Hematopoietic multipotent progenitor cell treated with erythropoietin and hydrocortisone succinate and interleukin-3 and kit ligand, for 8 days (in vitro differentiated cells): ENCODE measurements at regions not wholly inside any gene's neighbourhood (a gene's known extent, or its start where the extent isn't known, plus 50 kb on each side); places are given as distances from the start of the nearest gene placed in this dataset.
"Not testable (repeated sequence)": the region's sequence is repeated elsewhere in the genome, so short reads cannot be mapped to it uniquely, and the experiment has no call there.

ENCODE experiments used
- DNase-seq: peaks from one replicate; pipeline ENCODE4 v3.0.0-alpha.2; 2015

DNA sequence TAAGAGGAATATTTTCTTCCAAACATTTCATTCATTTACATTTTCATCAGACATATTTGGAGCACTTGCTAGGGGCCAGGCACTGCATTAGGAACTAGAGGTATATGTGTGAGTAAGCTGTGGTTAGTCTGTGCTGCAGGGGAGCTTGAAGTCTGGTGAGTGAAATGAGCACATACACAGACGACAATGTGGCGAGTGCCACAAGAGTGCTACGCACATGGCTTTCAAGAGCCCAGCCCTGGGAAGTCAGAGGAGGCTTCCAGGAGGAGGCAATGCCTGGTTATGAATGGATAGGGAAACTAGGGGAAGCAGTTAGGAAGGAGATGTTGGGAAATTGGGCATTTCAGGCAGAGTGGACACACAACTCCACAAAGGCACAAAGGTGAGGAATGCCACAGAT is 171.8 kb downstream of the IER5 start:
- DNase-seq = no peak

DNA sequence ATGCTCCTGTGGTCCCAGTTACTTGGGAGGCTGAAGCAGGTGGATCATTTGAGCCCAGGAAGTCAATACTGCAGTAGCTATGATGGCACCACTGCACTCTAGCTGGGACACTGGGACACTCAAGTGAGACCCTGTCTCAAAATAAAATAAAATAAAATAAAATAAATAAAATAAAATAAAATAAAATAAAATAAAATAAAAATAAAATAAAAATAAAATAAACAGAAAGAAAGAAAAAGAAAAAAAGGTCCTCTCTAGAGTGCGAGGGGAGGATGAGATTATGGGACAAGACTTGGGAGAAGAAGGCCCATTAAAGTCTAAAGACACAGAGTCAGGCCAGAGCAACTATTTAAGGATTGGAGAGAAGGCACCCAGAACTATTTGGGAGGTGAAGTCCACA is 172.5 kb downstream of the IER5 start:
- DNase-seq = no peak

DNA sequence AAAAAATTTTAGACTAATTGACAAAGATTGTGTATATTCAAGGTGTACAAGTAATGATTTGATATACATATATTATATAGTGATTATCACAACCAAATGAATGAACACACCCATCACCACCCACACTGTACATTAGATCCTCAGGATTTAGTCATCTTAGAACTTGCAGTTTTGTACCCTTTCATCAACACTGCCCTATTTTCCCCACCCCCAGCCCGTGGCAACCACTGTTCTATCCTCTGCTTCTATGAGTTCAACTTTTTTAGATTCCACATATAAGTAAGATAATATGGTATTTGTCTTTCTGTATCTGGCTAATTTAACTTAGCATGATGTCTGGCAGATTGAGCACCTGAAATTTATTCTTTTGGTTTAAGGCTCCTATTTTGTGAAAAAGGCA is 173.6 kb downstream of the IER5 start:
- DNase-seq = no peak

DNA sequence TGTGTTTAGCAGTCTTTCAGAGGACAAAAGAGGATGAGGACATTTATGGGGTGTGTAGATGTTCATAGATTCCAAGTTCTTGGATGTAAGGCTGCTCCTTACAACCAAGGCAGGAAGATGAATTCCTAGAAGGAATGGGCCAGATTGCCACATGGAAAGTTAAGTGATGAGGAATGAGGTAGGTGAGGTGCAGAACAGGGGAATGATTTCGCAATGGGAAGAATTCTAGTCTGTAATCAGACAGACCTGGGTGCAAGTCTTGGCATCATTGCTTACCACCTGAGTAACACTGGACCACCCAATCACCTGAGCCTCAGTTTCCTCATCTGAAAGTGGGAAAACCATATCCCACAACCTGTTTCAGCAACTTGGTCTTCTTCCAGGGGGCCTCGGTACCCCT is 174.9 kb downstream of the IER5 start:
- DNase-seq = no peak

DNA sequence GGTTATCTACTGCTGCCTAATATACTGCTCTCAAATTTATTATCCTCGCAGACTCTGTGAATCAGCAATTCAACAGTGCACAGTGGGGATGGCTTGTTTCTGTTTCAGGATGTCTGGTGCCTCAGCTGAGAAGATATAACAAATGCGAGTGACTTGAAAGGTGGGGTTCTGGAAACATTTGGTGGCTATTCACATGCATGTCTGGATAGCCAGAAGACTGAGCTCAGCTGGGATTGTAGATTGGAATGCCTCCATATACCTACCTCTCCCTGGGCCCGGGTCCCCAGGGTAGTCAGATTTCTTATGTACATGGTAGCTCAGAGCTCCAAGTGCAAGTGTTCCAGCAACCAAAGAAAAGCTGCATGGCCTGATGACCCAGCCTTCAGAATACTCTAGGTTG is 176.3 kb downstream of the IER5 start:
- DNase-seq = no peak

DNA sequence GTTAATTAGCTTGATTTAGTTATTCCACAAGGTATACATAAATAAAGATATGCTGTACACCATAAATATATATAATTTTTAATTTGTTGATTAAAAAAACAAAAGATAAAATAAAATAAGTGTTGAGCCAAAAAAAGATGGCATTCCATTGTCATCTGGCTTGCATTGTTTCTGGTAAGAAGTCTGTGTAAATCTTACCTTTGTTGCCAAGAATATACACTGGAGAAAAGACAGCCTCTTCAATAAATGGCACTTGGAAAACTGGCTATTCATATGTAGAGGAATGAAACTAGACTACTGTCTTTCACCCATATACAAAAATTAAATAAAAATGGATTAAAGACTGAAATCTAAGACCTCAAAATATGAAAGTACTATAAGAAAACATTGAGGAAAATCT is 196.5 kb downstream of the IER5 start:
- no peak for DNase-seq

DNA sequence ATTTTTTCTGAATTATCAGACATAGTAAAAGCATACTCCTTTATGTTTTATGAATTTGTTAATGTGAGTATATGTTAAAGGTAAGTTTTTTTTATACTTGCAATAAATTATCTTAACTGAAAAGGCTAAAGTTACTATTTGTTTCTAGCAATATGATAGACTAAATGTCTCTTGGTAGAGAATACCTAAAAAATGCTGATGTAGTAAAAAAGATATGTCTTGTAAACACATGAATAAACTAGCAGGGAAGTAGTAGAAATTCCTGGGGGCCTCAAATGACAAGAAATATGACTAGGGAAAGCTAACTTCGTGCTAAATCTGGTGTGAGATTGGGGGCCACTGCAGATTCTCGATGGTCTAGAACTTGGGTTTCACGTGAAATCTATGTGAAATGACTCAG is 188.1 kb upstream of the CACNA1E start:
- DNase-seq = no peak

DNA sequence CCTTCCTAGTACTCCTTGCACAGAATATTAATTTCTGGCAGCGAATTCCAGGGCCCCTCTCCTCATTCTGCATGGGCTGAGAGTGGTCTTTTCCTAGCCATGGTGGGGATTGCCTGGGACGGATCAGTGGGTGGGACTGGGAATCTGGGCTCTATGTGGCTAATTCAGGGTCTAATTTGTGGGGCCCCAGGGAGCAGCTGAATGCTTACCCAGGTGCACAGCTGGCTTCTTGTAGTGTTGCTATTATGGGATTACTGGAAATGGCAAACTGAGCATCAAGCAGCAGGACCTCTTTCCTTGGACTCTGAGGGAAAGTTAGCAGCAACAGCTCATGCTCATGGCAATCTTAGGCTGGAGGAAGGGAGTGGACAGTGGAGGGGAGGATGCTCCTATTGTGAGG is 187.1 kb upstream of the CACNA1E start:
- DNase-seq = no peak

DNA sequence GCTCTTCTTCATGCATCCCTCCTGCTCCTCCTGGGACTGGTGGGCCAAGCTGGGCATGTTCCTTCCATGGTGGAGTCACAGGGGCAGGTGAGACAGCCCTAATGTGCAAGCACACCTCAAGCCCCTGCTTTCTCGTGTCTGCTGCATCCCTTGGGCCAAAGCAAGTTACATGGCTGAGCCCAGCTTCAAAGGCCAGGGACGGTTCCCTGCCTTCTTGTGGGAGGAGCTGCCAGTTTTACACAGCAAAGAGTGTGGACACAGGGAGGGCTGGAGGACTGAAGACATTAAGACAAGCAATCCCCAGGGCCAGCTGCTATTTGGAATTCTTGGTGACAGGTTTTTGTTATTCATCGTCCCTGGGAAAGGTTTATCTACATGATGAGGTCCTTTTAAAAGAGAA is 175.2 kb upstream of the CACNA1E start:
- no peak for DNase-seq

DNA sequence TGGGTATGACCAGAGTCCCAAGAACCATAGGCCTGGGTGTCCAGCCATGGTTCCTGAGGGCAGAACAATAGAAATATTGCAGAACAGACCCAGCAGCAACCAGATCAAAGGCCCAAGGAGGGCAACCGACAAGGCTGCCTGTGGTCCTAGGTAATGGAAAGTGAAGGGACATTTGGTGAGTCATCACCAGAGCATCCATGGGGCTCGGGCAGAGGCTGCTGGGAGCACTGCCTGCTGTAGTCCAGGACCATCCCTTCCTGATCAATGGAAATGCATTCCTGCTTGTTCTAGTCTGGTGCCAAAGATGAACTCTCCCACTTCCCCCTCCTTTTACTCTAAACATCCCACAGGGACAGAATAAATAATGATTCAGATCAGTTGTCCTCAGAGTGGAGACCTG is 172.8 kb upstream of the CACNA1E start:
- no peak for DNase-seq

DNA sequence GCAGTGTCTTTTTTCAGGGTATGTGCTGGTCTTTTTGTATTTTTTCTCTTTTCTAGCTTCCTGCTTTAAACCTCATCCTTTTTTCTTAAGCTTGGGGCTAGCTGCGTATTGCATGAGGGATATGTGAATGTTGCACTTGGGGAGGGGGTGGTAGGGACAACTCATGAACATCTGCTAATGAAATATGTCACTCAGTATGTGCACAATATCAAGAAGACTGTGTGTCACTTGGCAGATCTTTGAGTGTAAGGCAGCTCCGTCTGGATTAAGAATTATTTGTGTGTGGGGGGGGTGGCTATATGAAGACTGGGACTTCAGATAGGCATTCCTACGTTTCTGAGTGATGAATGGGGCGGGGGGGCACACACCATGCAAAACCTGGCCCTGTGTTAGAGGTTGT is 170.4 kb upstream of the CACNA1E start:
- no peak for DNase-seq

DNA sequence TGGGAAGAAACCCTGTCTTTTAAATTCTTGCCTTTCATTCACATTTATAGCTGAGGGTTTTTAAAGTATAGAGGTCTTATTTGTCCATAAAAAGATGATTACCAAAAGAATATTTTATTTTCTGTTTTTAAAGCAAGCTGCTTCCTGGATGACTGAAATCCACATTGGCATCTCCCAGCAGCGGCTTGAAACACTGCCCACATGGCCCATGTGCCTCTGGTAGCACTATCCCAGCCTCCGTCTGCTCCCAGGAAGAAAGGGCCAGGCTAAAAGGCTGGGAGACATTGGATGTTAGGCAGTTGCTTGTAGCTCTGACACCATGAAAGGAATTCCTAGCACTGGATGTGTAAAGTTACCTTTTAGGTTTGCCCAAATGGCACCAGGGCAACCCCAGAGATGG is 169.9 kb upstream of the CACNA1E start:
- DNase-seq = no peak

DNA sequence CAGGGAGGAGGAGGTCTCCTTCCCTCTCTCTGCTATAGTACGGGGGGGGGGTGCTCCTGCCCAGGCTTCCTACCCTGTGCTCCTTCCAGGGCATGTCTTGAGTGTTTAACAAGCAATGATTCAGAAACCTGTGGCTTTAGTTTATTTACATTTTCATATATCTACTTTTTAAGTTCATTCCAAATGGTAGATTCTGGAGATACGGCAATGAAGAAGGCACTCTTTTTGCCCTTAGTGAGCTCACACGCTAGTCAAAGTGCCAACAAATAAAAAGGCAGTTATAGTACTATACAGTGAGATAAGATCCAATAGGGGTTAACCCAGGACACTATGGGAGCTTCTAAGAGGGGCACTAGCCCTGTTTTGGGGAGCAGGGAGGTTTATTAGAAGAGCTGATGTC is 169.3 kb upstream of the CACNA1E start:
- DNase-seq = no peak

DNA sequence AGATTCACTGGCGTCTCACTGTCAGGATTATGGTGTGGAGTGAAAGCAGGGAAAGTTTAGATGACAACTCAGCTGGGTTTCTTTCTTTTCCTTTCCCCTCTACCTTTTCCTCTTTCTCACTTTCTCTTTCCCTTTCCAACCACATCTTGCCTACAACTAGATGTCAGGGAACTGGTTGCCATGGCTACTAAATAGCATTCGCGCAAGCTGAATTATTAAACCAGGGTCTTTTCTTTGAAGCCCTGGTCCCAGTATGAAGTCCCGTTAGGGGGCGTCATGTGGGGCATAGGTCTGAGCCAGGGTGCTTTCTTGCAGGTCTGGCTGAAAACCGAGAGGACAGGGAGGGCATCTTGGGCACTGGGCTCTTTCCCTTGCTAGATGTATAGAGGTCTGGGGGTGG is 168.4 kb upstream of the CACNA1E start:
- DNase-seq = no peak

DNA sequence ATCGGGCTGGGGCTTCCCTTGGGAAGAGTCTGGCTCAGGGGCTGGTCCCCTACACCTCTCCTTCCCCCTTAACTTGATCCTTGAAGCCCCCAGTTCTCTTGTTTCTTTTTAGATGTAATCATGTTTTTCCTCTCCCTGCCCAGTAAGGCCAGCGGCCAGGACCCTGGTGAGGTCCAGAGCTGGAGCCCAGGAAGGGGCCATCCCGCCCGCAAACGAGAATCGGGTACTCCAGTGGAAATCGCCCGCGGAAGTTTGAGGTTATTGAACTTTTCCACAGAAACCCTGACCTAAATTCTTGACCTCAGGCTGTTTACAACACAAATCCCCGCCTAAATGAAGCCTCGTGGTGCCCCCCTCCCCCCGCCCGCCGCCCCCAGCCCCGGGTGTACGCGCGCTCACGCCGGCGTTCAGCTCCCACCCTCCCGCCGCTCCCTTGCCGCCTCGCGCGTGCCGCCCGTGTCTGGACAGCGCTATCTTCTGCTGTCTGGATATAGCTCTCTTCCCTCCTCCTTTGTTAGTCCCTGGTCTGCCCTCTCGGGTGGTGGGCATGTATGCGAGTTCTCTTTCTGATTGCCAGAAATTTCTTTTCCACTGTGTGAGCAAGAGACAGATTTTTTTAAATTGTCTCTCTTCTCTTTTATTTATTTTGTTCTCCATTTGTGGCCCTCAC is 165.9 kb upstream of the CACNA1E start:
- no peak for DNase-seq

DNA sequence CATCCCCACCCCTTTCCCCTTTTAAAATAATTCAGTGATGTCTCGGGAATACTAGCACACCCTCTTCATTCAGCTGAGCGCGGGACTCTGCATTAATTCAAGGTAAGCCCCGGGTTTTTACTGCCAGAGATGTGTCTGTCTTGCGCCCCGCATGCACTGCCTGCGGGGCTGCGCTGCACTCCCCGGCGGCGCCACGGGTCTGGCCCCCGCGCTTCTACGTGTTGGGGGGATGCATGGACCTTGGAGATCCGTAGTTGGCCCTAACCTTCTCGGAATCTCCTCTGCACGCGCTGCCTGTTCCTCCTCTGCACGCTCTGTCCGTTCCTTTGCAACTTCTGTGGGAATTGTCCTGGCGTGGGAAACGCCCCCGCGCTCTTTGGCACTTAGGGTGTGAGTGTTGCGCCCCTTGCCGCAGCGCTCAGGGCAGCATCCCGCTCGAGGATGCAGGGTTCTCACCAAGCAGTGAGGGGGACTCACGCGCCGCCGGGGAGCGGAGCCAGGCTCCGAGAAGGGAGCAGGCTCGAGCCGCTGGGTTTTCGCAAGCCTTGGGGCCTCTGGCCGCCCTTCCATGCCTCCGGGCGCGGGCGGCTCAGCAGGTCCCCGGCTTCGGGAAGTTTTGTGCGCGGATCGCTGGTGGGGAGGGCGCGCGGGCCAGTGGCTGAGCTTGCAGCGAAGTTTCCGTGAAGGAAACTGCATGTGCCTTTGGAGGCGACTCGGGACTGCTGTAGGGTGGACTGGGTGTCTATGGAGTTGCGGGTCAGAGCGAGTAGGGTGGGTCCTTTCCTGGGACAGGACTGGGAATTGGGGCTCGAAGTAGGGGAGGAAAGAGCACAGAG is 165.1 kb upstream of the CACNA1E start:
- DNase-seq = no peak

DNA sequence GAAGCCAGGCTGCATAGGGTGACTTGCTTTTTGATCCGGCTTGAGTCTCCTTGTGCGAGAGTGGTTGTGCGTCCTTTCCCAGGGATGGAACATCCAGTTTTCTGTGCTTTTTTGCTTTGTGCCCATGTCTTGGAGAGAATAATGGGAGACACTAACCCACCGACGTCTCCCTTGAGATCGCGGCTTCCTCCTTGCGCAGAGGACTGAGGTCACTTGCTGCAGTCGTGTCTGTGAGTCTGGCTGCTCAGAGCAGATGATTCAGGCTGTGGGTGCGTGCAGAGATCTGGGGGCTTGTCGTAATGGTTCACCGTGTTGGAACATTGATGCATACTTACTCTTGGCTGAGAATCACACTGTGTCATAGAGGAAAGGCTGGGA is 164.5 kb upstream of the CACNA1E start:
- DNase-seq = no peak

DNA sequence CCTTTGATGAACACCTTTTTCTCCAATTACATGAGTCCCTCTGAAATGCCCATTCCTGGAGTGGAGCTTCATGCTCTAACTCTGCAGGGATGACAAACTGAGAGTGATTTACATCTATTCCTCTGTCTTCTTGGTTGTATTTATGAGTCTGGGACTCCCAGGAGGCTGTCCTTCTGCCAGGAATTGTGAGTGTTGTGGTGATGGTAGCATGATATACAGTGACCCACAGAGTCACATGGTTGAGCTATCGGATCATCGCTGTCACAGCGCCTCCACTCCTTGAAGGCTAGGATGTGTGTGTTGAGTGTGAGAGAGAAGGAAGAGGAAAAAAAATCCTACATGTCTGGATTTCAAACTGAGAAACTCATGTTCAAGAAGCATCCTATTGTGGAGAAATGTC is 163.4 kb upstream of the CACNA1E start:
- DNase-seq = no peak

DNA sequence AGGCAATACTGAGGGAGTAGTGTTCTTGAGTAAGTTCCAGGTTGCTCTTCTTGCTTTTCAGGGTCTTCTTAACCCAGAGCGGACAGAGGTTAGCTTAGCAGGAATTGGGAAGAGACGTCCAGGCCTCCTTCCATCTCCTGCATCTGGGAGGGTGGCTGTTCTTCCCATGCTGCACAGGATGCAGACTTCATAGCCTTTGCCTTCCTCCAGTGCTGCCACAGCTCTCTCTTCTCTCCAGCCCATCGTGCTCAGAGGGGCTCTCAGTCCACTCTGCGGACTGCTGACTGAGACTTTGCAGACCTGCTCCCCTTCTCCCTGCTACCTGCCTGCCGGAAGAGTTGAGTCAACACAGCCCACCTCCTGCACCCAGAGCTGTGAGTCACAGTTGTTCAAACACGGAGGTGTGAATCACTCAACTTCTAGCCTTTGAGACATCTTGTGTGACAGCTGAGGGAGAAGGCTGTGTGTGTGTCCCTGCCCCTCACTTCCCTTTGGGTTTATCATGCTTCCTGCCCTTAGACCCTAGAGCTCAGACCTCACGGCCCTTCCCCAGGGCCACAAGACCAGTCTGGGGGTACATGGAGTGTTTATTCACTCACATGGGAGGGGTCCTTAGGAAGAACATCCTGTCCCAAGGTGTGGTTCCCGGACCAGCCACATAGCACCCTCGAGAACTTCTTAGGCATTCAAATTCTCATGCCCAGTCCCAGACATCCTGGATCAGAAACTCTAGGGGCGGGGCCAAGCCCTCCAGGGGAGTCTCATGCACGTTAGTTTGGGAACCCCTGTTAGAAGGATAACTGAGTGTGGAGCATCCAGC is 158.3 kb upstream of the CACNA1E start:
- DNase-seq = no peak

DNA sequence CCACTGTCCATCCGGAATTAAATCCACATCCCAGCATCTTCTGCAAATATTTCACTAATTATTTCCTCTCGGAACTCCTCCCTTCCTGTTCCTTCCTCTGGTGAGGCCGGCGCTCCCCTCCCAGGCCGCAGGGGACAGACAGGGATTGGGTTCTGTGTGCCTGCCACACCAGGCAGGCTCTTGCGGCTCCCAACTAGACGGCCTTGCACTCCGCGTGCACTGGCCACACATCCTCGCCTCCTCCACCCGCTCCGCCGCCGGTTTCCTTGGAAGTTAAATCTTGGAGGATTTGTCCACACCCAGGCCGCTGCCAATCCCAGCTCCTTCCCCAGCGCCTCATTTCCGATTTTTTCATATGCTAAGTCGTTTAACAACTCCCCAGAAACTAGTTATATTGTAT is 157.6 kb upstream of the CACNA1E start:
- not testable (repeated sequence) for DNase-seq

DNA sequence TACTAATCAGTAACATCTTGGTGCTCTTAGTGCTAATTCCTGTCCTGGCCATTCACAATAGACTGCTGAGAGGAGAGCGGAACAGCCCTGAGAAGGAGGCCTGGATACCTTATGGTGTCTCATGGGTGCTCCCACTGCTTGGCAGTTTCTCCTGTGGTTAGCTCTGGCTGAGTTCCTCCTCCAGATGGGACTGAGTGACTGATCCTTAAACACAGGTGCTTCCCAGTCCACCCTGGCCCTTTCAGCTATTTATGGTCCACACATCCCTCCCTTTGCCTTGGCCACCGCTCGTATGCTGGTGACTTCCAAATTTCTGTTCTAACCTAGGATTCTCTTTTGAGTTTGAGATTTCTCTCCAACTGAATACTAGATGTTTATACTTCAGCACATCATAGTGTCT is 157.0 kb upstream of the CACNA1E start:
- no peak for DNase-seq

DNA sequence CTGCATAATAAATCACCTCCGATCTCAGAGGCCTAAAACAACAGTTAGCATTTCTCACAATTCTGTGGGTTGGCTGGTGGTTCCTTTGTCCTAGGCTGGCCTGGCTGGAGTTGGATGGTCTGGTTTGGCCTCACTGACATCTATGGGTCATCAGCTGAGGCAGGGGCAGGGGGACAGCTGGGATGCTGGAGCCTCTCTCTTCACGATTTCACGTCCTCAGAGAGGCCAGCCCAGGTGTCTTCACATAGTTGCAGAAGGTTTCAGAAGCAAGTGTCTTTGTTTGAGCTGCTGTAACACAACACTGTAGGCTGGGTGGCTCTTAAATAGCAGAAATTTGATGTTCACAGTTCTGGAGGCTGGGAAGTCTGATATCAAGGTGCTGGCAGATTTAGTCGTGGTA is 155.5 kb upstream of the CACNA1E start:
- DNase-seq = no peak

DNA sequence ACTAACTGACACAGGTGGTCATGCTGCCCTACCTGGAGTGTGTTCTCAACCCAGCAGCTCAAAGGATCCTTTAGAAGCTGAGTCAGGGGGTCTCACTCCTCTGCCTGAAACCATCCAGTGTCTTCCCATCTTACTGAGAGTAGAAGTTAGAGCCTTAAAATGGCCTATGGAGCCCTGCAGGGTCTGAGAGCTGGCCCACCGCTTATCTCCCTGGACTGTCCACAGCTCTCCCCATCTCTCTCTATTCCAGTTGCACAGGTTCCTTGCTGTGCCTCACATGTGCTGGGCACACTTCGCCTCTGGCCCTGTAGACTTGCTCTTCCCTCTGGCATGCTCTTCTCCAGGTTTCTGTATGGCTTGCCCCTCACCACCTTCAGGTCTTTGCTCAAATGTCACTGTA is 148.6 kb upstream of the CACNA1E start:
- no peak for DNase-seq

DNA sequence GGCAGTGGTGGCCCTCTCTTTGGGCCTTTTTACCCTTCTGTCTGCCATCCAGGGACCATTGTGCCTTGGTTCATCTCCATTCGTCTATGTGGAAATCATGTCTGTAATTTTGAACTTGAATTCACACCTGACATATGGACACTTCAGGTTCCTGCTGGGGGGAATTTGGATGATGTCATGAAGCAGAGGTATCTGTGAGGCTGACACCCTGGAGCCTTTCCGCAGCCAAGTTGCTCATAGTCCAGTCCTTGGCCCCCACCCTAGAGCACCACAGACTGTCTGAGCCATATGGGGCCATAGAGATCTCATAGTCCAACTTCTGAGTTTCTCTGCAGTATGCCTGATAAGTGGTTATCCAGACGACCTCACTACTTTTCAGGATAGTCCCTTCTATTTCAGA is 147.7 kb upstream of the CACNA1E start:
- DNase-seq = no peak
